Testis (tissue), 2 donors: ENCODE measurements at regions not wholly inside any gene's neighbourhood (a gene's known extent, or its start where the extent isn't known, plus 50 kb on each side); places are given as distances from the start of the nearest gene placed in this dataset.

ENCODE experiments used
- POLR2A ChIP-seq: fragments of 450-650 bp; IDR thresholded peaks from one replicate; pipeline ENCODE4 v1.6.1; 2017; ENCODE audit warnings: antibody characterized with exemption, mild to moderate bottlenecking, moderate library complexity
- TF ChIP-seq, protein P1 (sequence below), 3 experiments: fragments of 450-650 bp in 2 of 3; fragments of 200-600 bp in 1 of 3; sonication (generic) in 1 of 3; IDR thresholded peaks; one replicate each; pipeline ENCODE4 v1.5.1; 2016 to 2019; ENCODE audit warnings: antibody characterized with exemption in 3 of 3, mild to moderate bottlenecking in 2 of 3, moderate library complexity in 1 of 3

DNA sequence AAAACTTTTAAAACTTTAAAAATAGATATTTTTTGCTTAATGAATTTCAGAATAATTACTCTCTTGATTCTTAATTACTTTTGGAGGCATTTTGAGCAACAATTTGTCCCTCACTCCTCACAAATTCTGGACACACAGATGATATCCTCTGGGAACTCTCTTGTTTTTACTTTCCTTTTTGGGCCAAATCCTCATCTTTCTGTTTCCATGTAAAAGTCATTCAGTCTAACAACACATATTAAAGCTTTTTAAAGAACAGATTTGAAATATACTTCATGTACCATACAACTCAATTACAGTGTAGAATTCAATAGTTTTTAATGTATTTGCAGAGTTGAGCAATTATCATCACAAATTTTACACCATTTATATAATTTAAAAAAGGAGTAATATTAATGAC is 983.1 kb downstream of the STIM2 start:
- TF ChIP-seq, protein P1, sequence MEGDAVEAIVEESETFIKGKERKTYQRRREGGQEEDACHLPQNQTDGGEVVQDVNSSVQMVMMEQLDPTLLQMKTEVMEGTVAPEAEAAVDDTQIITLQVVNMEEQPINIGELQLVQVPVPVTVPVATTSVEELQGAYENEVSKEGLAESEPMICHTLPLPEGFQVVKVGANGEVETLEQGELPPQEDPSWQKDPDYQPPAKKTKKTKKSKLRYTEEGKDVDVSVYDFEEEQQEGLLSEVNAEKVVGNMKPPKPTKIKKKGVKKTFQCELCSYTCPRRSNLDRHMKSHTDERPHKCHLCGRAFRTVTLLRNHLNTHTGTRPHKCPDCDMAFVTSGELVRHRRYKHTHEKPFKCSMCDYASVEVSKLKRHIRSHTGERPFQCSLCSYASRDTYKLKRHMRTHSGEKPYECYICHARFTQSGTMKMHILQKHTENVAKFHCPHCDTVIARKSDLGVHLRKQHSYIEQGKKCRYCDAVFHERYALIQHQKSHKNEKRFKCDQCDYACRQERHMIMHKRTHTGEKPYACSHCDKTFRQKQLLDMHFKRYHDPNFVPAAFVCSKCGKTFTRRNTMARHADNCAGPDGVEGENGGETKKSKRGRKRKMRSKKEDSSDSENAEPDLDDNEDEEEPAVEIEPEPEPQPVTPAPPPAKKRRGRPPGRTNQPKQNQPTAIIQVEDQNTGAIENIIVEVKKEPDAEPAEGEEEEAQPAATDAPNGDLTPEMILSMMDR (IDR thresholded peaks at IDR 0.05): no peak
- no peak for TF ChIP-seq POLR2A
